Left cardiac atrium (tissue), 4 donors: ENCODE measurements at regions not wholly inside any gene's neighbourhood (a gene's known extent, or its start where the extent isn't known, plus 50 kb on each side); places are given as distances from the start of the nearest gene placed in this dataset.
"Not testable (repeated sequence)": the region's sequence is repeated elsewhere in the genome, so short reads cannot be mapped to it uniquely, and the experiment has no call there.

ENCODE experiments used
- ATAC-seq, 2 donors: fragments of 200-7000 bp; cut with Tn5 transposase; one replicate each; pipeline ENCODE4 v1.9.1; 2020; ENCODE audit warnings: mild to moderate bottlenecking in 2 of 2, moderate library complexity in 2 of 2
- DNase-seq: peaks from one replicate; pipeline ENCODE4 v3.0.0-alpha.2; 2020
- intact Hi-C, 2 donors: fragments of 100-400 bp; cut with DNase I; formaldehyde crosslinking; loops; one replicate each; pipeline versions ENCODE4 v1.14.1 to v1.15.1; 2022 to 2023
- donor health status: DM: no; HTN: yes; CAD: no.
- donor health status: DM: no; HTN: yes; CAD: no; lungs with severe emphysema.
- donor health status: DM: yes; HTN: yes; CAD: no.
- donor health status: Dilated cardiomyopathy.

GRCh38 chr1:206256935-206257334 is 53.6 kb downstream of the SRGAP2 start:
- DNase-seq, intact Hi-C loops, ATAC-seq: not testable (repeated sequence)

GRCh38 chr1:206261473-206261872 is 58.1 kb downstream of the SRGAP2 start:
- intact Hi-C loops, ATAC-seq, DNase-seq: not testable (repeated sequence)

GRCh38 chr1:206262424-206262823 is 59.1 kb downstream of the SRGAP2 start:
- intact Hi-C loops, DNase-seq: not testable (repeated sequence)
- ATAC-seq = peak; percentile 50 to 86

- DNase-seq, ATAC-seq, intact Hi-C loops: not testable (repeated sequence)
Observed at GRCh38 chr1:206264916-206265315, 61.6 kb downstream of the SRGAP2 start.

- ATAC-seq, DNase-seq, intact Hi-C loops: not testable (repeated sequence)
Observed at GRCh38 chr1:206271153-206271552, 67.8 kb downstream of the SRGAP2 start.

GRCh38 chr1:206273104-206273503 is 69.8 kb downstream of the SRGAP2 start:
- intact Hi-C loops, ATAC-seq, DNase-seq: not testable (repeated sequence)

- intact Hi-C loops, ATAC-seq: not testable (repeated sequence)
Observed at GRCh38 chr1:206276143-206276542, 72.8 kb downstream of the SRGAP2 start.

GRCh38 chr1:206278683-206279082 is 75.3 kb downstream of the SRGAP2 start:
- DNase-seq, ATAC-seq, intact Hi-C loops: not testable (repeated sequence)

More at GRCh38 chr1:206276143-206276542, 72.8 kb downstream of the SRGAP2 start:
- DNase-seq = not testable (repeated sequence)

- peak; percentile 34 to 75 for ATAC-seq
- DNase-seq, intact Hi-C loops: not testable (repeated sequence)
Observed at GRCh38 chr1:206280683-206281082, 77.3 kb downstream of the SRGAP2 start.

- DNase-seq, intact Hi-C loops: not testable (repeated sequence)
- ATAC-seq = peak; percentile 68 to 93
Observed at GRCh38 chr1:206281912-206282654, 78.7 kb downstream of the SRGAP2 start.

- not testable (repeated sequence) for ATAC-seq
Observed at GRCh38 chr1:206285024-206285960, 82.0 kb downstream of the SRGAP2 start.

GRCh38 chr1:206287759-206288158 is 84.4 kb downstream of the SRGAP2 start:
- DNase-seq, ATAC-seq, intact Hi-C loops: not testable (repeated sequence)

More at GRCh38 chr1:206285024-206285960, 82.0 kb downstream of the SRGAP2 start:
- intact Hi-C loops, DNase-seq: not testable (repeated sequence)

GRCh38 chr1:206288453-206288852 is 85.1 kb downstream of the SRGAP2 start:
- ATAC-seq = peak in 1 of 2 donors; percentile 80
- intact Hi-C loops, DNase-seq: not testable (repeated sequence)

GRCh38 chr1:206297145-206298031 is 94.0 kb downstream of the SRGAP2 start:
- DNase-seq, intact Hi-C loops: not testable (repeated sequence)
- ATAC-seq = peak in 1 of 2 donors; percentile 34

- DNase-seq, intact Hi-C loops: not testable (repeated sequence)
- peak in 1 of 2 donors; percentile 29 for ATAC-seq
Observed at GRCh38 chr1:206298032-206298392, 94.7 kb downstream of the SRGAP2 start.

GRCh38 chr1:206299181-206299791 is 95.9 kb downstream of the SRGAP2 start:
- intact Hi-C loops, DNase-seq, ATAC-seq: not testable (repeated sequence)

- intact Hi-C loops, DNase-seq: not testable (repeated sequence)
- peak in 1 of 2 donors; percentile 20 for ATAC-seq
Observed at GRCh38 chr1:206299942-206300341, 96.6 kb downstream of the SRGAP2 start.

GRCh38 chr1:206302056-206302455 is 98.7 kb downstream of the SRGAP2 start:
- peak in 1 of 2 donors; percentile 27 for ATAC-seq
- DNase-seq, intact Hi-C loops: not testable (repeated sequence)
